ENCODE measurements at regions not wholly inside any gene's neighbourhood (a gene's known extent, or its start where the extent isn't known, plus 50 kb on each side); places are given as distances from the start of the nearest gene placed in this dataset.

GRCh38 chr11:115819014-115819413 is 314.8 kb upstream of the CADM1 start:
- H3K27me3 Mint-ChIP-seq (ENCODE audit: low read depth), result peaks cover 9% of the 10 kb centered on the region
- no peak overlapping the region for H3K27ac Mint-ChIP-seq
- no peaks in the 10 kb centered on the region for H3K4me1 Mint-ChIP-seq
- TF ChIP-seq CTCF (IDR thresholded peaks at IDR 0.05; ENCODE audit: unreplicated experiment in 3 of 3), result no peak
- H3K36me3 Mint-ChIP-seq (ENCODE audit: low read depth), result peaks cover 9% of the 10 kb centered on the region
- no peak overlapping the region for H3K4me3 Mint-ChIP-seq
- peaks cover 26% of the 10 kb centered on the region for H3K9me3 Mint-ChIP-seq

GRCh38 chr11:115817844-115818468 is 313.7 kb upstream of the CADM1 start:
- peaks cover 9% of the 10 kb centered on the region for H3K27me3 Mint-ChIP-seq (ENCODE audit: low read depth)
- H3K4me1 Mint-ChIP-seq, result no peaks in the 10 kb centered on the region
- TF ChIP-seq CTCF (IDR thresholded peaks at IDR 0.05; ENCODE audit: unreplicated experiment in 3 of 3), result no peak
- peaks cover 9% of the 10 kb centered on the region for H3K36me3 Mint-ChIP-seq (ENCODE audit: low read depth)
- H3K9me3 Mint-ChIP-seq, result peaks cover 26% of the 10 kb centered on the region
- no peak overlapping the region for H3K4me3 Mint-ChIP-seq
- no peak overlapping the region for H3K27ac Mint-ChIP-seq

- H3K27me3 Mint-ChIP-seq (ENCODE audit: low read depth), result no peaks in the 10 kb centered on the region
- peaks cover 20% of the 10 kb centered on the region for H3K9me3 Mint-ChIP-seq
- no peak for TF ChIP-seq CTCF (IDR thresholded peaks at IDR 0.05; ENCODE audit: unreplicated experiment in 3 of 3)
- no peaks in the 10 kb centered on the region for H3K4me1 Mint-ChIP-seq
- no peak overlapping the region for H3K27ac Mint-ChIP-seq
- H3K4me3 Mint-ChIP-seq, result no peak overlapping the region
- H3K36me3 Mint-ChIP-seq (ENCODE audit: low read depth), result peaks cover 15% of the 10 kb centered on the region
Measured at GRCh38 chr11:115808351-115808940, 304.2 kb upstream of the CADM1 start.

DNA sequence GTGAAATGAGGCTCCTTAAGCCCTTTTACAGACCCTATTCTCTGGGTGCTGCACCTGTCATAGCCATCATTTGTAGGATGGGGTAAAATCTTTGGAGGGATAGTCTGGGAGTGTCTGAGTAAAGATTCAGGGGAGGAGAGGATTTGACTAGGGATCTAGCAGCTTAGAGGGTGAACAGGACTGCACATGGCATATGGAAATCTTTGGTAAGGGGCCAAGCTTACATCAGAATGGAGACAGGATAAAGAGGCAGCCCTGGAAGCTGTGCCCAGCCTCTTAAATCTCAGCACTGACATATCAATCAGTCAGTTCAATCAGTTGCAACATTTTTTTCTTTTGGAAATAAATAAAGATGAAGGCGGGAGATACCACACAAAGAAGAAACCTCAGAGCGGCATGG is 301.8 kb upstream of the CADM1 start:
- Mint-ChIP-seq H3K4me1 (no peaks in the 10 kb centered on the region), H3K27me3 (ENCODE audit: low read depth) (no peaks in the 10 kb centered on the region), H3K36me3 (ENCODE audit: low read depth) (peaks cover 15% of the 10 kb centered on the region), H3K4me3 (no peak overlapping the region), H3K9me3 (peaks cover 20% of the 10 kb centered on the region), H3K27ac (no peak overlapping the region)
- TF ChIP-seq CTCF (IDR thresholded peaks at IDR 0.05; ENCODE audit: unreplicated experiment in 3 of 3), result no peak

DNA sequence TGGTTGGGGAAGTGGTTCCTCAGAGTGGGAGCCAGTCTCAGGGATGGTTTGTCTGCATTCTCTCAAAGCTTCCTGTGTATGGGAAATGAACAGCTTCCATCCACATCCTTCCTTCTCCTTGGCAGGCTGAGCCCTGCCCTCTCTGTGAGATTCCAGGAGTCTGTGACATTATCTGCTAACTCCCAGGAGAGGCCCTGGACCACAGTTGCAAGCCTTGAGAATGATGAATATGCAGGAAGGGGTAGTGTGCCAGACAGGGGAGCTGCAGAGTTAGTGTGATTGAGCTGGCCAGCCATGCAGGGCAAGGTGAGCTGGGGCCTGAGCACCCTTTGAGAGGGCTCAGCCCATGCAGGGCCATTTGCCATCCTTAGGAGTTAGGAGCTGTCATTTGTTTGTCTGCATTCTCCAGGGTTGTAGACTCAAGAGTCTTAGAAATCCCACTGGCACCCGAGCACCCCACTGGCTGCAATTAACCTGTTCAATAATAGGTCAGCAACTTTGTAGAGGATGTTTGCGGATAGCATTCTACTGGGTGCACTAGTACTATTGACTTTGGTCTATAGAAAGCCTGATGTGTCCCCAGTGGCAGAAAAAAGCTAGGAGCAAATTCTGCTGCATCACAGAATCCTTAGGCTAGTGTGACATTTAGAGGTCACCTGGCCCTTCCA is 299.0 kb upstream of the CADM1 start:
- no peak overlapping the region for H3K27ac Mint-ChIP-seq
- peaks cover 7% of the 10 kb centered on the region for H3K9me3 Mint-ChIP-seq

More for the DNA sequence above, 299.0 kb upstream of the CADM1 start:
- no peaks in the 10 kb centered on the region for H3K4me1 Mint-ChIP-seq
- no peak overlapping the region for H3K4me3 Mint-ChIP-seq
- H3K27me3 Mint-ChIP-seq (ENCODE audit: low read depth), result no peaks in the 10 kb centered on the region
- TF ChIP-seq CTCF (IDR thresholded peaks at IDR 0.05; ENCODE audit: unreplicated experiment in 3 of 3), result no peak
- peaks cover under 1% of the 10 kb centered on the region for H3K36me3 Mint-ChIP-seq (ENCODE audit: low read depth)
